AG09319 (cell line): ENCODE measurements at regions not wholly inside any gene's neighbourhood (a gene's known extent, or its start where the extent isn't known, plus 50 kb on each side); places are given as distances from the start of the nearest gene placed in this dataset.

Experiments used
- DNase-seq: peaks from one replicate; pipeline ENCODE4 v3.0.0-alpha.2; 2010; ENCODE audit warnings: low read depth; ENCODE audit errors: extremely low read depth
- TF ChIP-seq, protein P1 (sequence below): IDR thresholded peaks from 2 replicates; pipeline ENCODE4 v1.5.1; 2011; ENCODE audit warnings: low read depth, mild to moderate bottlenecking, inconsistent platforms, low read length, moderate library complexity

DNA sequence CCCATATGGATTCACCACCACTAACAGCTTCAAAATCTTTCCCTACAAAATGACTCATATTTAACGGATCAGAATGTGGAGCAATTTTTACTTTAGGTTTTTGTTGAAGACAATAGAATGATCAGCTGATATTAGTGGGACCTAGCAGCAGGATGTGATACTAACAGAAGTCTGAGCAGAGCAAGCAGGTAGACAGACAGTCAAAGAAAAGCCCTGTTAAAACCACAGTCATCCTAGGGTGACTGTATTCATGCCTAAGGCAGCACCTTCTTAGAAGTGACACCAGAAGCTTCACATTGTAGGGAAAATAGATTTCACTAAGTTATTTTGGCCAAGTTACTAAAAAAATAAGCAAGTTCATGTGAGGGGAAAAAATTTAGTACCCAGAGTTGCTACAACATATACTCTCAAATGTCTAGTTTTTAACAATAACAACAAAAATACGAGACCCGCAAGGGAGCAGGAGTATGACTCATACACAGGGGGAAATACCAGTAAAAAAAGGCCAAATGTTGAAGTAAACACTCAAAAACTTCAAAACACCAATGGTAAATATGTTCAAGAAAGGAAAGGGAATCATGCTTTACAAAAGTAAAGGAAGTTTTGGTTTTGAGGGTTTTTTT, 590.9 kb downstream of the EPHA3 start:
- TF ChIP-seq, protein P1, sequence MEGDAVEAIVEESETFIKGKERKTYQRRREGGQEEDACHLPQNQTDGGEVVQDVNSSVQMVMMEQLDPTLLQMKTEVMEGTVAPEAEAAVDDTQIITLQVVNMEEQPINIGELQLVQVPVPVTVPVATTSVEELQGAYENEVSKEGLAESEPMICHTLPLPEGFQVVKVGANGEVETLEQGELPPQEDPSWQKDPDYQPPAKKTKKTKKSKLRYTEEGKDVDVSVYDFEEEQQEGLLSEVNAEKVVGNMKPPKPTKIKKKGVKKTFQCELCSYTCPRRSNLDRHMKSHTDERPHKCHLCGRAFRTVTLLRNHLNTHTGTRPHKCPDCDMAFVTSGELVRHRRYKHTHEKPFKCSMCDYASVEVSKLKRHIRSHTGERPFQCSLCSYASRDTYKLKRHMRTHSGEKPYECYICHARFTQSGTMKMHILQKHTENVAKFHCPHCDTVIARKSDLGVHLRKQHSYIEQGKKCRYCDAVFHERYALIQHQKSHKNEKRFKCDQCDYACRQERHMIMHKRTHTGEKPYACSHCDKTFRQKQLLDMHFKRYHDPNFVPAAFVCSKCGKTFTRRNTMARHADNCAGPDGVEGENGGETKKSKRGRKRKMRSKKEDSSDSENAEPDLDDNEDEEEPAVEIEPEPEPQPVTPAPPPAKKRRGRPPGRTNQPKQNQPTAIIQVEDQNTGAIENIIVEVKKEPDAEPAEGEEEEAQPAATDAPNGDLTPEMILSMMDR, result no peak
- DNase-seq, result no peak

DNA sequence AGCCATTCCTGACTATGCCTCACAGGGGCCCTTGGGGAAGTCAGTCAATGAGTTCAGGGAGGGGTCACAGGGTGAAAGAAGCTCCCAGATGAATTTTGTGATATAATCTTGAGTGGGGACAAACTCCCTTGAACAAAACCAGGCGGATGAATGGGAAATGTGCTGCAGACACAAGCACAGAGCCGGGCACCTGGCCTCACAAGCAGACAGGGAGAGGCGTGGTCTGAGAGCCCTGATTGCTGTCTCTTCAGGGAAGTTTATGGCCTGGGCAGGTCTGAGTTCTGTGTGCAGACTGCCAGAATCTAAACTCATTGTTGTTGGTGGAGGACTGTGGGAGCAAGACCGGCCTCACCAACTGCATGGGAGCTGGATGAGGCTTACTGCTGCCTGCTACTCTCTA, 591.8 kb downstream of the EPHA3 start:
- TF ChIP-seq, protein P1, result no peak
- DNase-seq, result no peak

DNA sequence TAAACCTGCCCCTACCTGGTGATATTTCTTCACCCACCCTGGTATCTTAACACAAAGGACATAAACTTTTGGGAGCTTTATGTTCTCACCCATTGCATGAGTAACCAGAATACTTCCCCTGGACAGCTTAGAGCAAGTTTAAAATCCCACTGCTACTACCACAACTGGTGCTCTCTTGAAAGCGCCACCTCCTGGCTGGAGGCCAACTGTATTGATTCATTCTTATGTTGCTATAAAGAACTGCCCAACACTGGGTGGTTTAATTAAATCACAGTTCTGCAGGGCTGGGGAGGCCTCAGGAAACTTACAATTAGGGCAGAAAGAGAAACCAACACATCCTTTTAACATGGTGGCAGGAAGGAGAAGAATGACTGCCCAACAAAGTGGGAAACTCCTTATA, 592.4 kb downstream of the EPHA3 start:
- TF ChIP-seq, protein P1, result no peak
- no peak for DNase-seq

DNA sequence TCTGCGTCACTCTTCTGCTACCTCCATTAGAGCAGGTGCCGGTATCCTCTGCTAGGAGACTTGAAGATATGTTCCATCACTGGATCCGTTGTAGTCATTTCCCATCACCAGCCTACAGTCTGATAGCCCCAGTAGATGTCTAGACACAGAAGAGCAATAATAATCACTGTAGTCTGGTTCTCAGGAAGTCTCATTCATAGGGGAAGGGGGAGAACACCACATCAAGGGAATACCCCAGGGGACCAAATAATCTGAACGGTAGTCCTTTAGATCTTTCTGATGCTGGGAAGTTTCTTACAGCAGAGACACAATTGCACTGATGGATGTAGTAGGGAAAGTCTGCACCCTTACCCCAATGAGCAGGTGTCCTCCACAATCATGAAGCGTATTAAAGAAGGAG, 595.0 kb downstream of the EPHA3 start:
- no peak for DNase-seq
- TF ChIP-seq, protein P1, result no peak

DNA sequence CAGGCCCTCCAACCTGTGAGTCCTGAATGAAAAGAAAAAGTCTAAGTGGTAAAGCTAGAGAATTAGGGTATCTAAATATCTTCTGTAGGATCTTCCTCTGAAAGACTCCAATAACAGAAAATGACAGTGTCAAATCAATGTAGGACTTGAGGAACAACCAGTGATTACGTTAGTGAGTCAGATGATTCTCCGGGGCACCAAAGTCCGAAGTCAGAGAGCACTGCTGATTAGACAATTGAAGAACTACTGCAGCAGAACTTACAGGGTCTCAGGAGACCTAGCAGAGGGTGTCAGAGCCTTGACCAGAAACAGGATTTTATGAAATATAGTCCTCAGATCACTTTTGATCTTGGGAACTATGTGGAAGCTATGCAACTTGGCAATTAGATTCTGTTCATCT, 605.8 kb downstream of the EPHA3 start:
- TF ChIP-seq, protein P1, result no peak
- no peak for DNase-seq

DNA sequence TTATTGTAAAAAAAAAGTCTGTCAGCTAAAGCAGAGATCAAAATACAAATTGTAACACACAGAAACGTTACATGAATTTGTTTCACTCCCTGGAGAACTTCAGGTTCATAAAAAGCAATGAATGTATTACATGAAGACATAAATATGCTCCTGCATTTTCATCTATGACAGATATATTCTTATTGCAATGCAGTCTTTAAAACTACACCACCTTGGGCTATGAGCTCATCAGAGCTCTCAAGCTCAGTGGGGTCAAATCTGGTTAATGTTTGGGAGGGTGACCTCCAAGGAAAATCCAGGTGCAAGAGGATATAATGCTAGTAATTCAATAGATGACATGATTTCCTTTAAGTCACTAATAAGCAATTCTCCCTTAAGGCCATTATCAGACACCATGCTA, 606.8 kb downstream of the EPHA3 start:
- no peak for DNase-seq
- TF ChIP-seq, protein P1, result no peak

DNA sequence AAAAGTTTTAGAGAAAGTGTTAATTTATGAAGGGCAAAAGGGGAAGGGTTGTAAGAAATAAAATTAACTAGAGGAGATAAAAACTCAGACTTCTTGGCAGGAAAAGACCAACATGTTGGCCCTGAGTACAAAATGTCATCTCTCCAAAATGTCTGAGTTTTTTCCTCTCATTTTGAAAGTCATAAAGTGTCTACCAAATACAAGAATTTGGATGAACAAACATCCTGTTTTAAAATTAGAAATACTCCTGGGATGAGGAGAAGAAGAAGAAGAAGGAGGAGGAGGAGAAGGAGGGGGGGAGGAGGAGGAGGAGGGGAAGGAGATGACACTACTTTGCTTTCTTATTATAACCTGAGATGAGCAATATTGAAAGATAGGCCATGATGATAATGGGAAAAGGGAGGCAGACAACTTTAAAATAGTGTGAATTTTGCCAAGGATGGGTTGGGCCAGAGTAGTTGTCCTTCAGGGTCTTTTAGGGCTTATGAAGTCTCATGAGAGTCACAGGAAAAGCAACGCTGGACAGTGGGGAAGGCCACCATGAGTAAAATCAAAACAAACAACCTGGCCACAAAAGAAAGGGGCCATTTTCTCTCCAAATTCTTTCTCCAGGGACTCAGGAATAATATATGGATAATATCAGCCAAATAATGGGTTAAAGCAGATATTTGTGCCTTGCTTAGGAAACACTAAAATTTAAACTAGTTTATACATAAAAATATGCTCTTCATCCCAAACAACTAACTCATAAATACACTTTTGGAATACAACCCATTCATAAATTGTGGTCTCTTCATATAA, 632.9 kb downstream of the EPHA3 start:
- TF ChIP-seq, protein P1, result no peak
- no peak for DNase-seq
